K562 (cell line): ENCODE measurements at regions not wholly inside any gene's neighbourhood (a gene's known extent, or its start where the extent isn't known, plus 50 kb on each side); places are given as distances from the start of the nearest gene placed in this dataset.

Experiments used
- ARNT ChIP-seq, 2 experiments: fragments of 450-650 bp; IDR thresholded peaks; 2 replicates each; pipeline ENCODE4 v1.6.1; 2016; ENCODE audit warnings: mild to moderate bottlenecking in 1 of 2
- BRF2 ChIP-seq: IDR thresholded peaks from 3 replicates; pipeline ENCODE4 v1.6.1; 2011; ENCODE audit warnings: borderline replicate concordance, mild to moderate bottlenecking; ENCODE audit not compliant: insufficient read length, insufficient read depth
- CHAMP1 ChIP-seq: fragments of 450-650 bp; IDR thresholded peaks from 2 replicates; pipeline ENCODE4 v1.6.1; 2016; ENCODE audit warnings: mild to moderate bottlenecking
- DIDO1 ChIP-seq: fragments of 450-650 bp; IDR thresholded peaks from 2 replicates; pipeline ENCODE4 v1.6.1; 2016; ENCODE audit warnings: low read depth, missing biosample characterization, missing genetic modification characterization
- ELF4 ChIP-seq: fragments of 450-650 bp; formaldehyde crosslinking; IDR thresholded peaks from 2 replicates; pipeline ENCODE4 v1.4.0; 2022; ENCODE audit warnings: missing genetic modification characterization
- FIP1L1 ChIP-seq: fragments of 200-400 bp; formaldehyde crosslinking; IDR thresholded peaks from 2 replicates; pipeline ENCODE4 v1.6.1; 2018; ENCODE audit warnings: mild to moderate bottlenecking, low read depth, low read length; ENCODE audit not compliant: poor library complexity, severe bottlenecking
- HDAC6 ChIP-seq: IDR thresholded peaks from 2 replicates; pipeline ENCODE4 v1.6.1; 2012; ENCODE audit warnings: low read depth, mild to moderate bottlenecking, control low read depth, inconsistent platforms, low read length, moderate library complexity
- JUNB ChIP-seq: fragments of 450-650 bp; formaldehyde crosslinking; conservative IDR thresholded peaks from 2 replicates; pipeline ENCODE4 v1.4.0; 2020; ENCODE audit warnings: mild to moderate bottlenecking
- MCM5 ChIP-seq: fragments of 450-650 bp; IDR thresholded peaks from 2 replicates; pipeline ENCODE4 v1.6.1; 2016; ENCODE audit warnings: low read depth
- MYNN ChIP-seq, 2 experiments: sonication (generic); formaldehyde crosslinking in 1 of 2; IDR thresholded peaks; 2 replicates each; pipeline versions ENCODE4 v1.5.0 to v1.6.1; 2016 to 2020; ENCODE audit warnings: antibody characterized with exemption in 1 of 2, missing genetic modification reagents in 1 of 2
- POLR2B ChIP-seq: fragments of 450-650 bp; IDR thresholded peaks from 2 replicates; pipeline ENCODE4 v1.6.1; 2018; ENCODE audit warnings: low read depth; ENCODE audit not compliant: partially characterized antibody
- RFX1 ChIP-seq: fragments of 450-650 bp; IDR thresholded peaks from 2 replicates; pipeline ENCODE4 v1.6.1; 2016; ENCODE audit warnings: mild to moderate bottlenecking, moderate library complexity
- SMARCA4 ChIP-seq: fragments of 450-650 bp; IDR thresholded peaks from 2 replicates; pipeline ENCODE4 v1.6.1; 2016
- TAF9B ChIP-seq: fragments of 450-650 bp; IDR thresholded peaks from 2 replicates; pipeline ENCODE4 v1.6.1; 2018; ENCODE audit warnings: mild to moderate bottlenecking; ENCODE audit not compliant: partially characterized antibody
- TEAD1 ChIP-seq, 2 experiments: fragments of 450-650 bp in 1 of 2; sonication (generic) in 1 of 2; formaldehyde crosslinking; IDR thresholded peaks; 2 replicates each; pipeline versions ENCODE4 v1.4.0 to v1.8.0; 2020 to 2022; ENCODE audit warnings: mild to moderate bottlenecking in 2 of 2, missing genetic modification reagents in 1 of 2
- TEAD4 ChIP-seq, 2 experiments: sonication (generic) in 1 of 2; formaldehyde crosslinking in 1 of 2; IDR thresholded peaks; 2 replicates each; pipeline versions ENCODE4 v1.6.1 to v1.8.0; 2012 to 2022; ENCODE audit warnings: borderline replicate concordance in 1 of 2, inconsistent platforms in 1 of 2, low read length in 1 of 2, mild to moderate bottlenecking in 1 of 2, missing genetic modification reagents in 1 of 2
- THRAP3 ChIP-seq: fragments of 450-650 bp; IDR thresholded peaks from 2 replicates; pipeline ENCODE4 v1.6.1; 2016; ENCODE audit warnings: mild to moderate bottlenecking, inconsistent platforms, borderline replicate concordance
- ZNF146 ChIP-seq: IDR thresholded peaks from one replicate; pipeline ENCODE4 v1.6.1; 2018; ENCODE audit warnings: missing compliant biosample characterization; ENCODE audit not compliant: unreplicated experiment
- TF ChIP-seq, protein P1 (sequence below): fragments of 450-650 bp; IDR thresholded peaks from 2 replicates; pipeline ENCODE4 v1.7.0; 2016; ENCODE audit warnings: borderline replicate concordance
- TF ChIP-seq, protein P2 (sequence below): fragments of 450-650 bp; IDR thresholded peaks from 2 replicates; pipeline ENCODE4 v1.6.1; 2016; ENCODE audit warnings: antibody characterized with exemption

DNA sequence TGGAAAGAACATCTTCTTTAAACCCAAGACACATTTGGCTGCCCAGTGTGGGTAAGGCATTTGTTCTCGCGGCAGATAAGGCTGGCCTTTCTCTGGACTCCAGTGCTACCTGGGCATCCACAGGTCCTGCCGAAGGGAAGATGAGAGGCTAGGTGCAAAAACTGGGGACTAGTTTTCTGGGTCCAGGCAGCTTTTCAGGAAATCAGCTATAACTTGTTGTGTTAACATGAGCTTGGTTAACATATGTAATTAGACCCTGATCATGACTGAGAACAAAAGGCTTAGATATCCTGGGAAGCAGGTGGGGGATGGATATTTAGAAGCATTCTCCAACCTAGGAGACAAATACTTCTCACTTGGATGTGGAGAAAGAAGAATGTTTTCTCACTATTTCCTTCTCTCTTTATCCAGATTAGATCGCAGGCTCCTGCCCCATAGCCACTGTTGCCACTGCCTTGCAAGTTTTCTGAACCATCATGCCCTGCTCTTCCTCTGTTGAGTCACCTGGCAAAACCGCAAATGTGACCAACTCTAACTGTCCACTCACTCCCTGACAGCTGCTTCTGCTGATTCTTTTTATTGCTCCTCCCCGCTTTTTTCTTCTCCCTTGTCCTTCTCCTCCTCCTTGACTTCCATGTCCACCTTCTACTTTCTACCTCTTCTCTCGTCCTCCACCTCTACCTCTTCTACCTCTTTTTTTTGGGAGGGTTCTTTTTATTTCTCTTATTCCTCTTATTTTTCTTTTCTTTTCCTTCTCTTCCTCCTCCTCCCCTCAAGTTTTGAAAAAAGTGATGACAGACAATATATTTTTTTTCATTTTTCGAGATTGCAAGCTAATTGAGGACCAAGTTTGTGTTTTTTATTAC, 258.1 kb downstream of the UTRN start (continued):
- TF ChIP-seq ARNT (IDR thresholded peaks at IDR 0.05) (peak; percentile 90 to 92), MYNN (IDR thresholded peaks at IDR 0.05) (peak; percentile 81), MYNN (CRISPR knock-in tag; IDR thresholded peaks at IDR 0.05) (no peak), THRAP3 (0 out of 2 replicates have a peak, but pooled peaks have one; percentile 57), DIDO1 (peak; percentile 41; the same call in 1 of the 2 replicates), TAF9B (peak; percentile 84), BRF2 (no peak), ZNF146 (CRISPR knock-in tag) (no peak), FIP1L1 (no peak), CHAMP1 (peak; percentile 80; the same call in 1 of the 2 replicates), HDAC6 (no peak), SMARCA4 (peak; percentile 98), ELF4 (CRISPR knock-in tag) (peak; percentile 97), RFX1 (peak; percentile 57), TEAD1 (CRISPR knock-in tag; IDR thresholded peaks at IDR 0.05) (peak in 1 of 2 experiments; percentile 67; a peak in 1 of 4 replicates), POLR2B (peak; percentile 71), MCM5 (no peak), JUNB (CRISPR knock-in tag) (0 out of 2 replicates have a peak, but pooled peaks have one; percentile 27), TEAD4 (IDR thresholded peaks at IDR 0.05; ENCODE audit: low read length) (peak; percentile 87), TEAD4 (CRISPR knock-in tag; IDR thresholded peaks at IDR 0.05; ENCODE audit: borderline replicate concordance) (no peak)
- TF ChIP-seq, protein P1, sequence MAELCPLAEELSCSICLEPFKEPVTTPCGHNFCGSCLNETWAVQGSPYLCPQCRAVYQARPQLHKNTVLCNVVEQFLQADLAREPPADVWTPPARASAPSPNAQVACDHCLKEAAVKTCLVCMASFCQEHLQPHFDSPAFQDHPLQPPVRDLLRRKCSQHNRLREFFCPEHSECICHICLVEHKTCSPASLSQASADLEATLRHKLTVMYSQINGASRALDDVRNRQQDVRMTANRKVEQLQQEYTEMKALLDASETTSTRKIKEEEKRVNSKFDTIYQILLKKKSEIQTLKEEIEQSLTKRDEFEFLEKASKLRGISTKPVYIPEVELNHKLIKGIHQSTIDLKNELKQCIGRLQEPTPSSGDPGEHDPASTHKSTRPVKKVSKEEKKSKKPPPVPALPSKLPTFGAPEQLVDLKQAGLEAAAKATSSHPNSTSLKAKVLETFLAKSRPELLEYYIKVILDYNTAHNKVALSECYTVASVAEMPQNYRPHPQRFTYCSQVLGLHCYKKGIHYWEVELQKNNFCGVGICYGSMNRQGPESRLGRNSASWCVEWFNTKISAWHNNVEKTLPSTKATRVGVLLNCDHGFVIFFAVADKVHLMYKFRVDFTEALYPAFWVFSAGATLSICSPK = 0 out of 2 replicates have a peak, but pooled peaks have one; percentile 47
- TF ChIP-seq, protein P2, sequence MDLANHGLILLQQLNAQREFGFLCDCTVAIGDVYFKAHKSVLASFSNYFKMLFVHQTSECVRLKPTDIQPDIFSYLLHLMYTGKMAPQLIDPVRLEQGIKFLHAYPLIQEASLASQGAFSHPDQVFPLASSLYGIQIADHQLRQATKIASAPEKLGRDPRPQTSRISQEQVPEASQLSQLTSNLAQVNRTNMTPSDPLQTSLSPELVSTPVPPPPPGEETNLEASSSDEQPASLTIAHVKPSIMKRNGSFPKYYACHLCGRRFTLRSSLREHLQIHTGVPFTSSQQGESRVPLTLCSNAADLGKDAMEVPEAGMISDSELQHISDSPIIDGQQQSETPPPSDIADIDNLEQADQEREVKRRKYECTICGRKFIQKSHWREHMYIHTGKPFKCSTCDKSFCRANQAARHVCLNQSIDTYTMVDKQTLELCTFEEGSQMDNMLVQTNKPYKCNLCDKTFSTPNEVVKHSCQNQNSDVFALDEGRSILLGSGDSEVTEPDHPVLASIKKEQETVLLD = peak; percentile 82
